Tibial nerve (tissue), 4 donors: ENCODE measurements at regions not wholly inside any gene's neighbourhood (a gene's known extent, or its start where the extent isn't known, plus 50 kb on each side); places are given as distances from the start of the nearest gene placed in this dataset.

Experiments
- DNase-seq, 2 donors: peaks; one replicate each; pipeline ENCODE4 v3.0.0-alpha.2; 2019; ENCODE audit warnings: low spot score in 2 of 2
- H3K27ac ChIP-seq, 4 donors: fragments of 200-600 bp; sonication (generic) in 3 of 4; one replicate each; pipeline ENCODE4 v1.5.1; 2017 to 2019; ENCODE audit warnings: mild to moderate bottlenecking in 1 of 4
- H3K27me3 ChIP-seq, 2 donors: fragments of 200-600 bp; sonication (generic) in 1 of 2; one replicate each; pipeline versions ENCODE4 v1.5.1 to v1.6.0; 2017 to 2019
- H3K36me3 ChIP-seq, 3 donors: fragments of 200-600 bp; sonication (generic); one replicate each; pipeline ENCODE4 v1.5.1; 2018 to 2019
- H3K4me1 ChIP-seq, 4 donors: fragments of 200-600 bp; sonication (generic) in 3 of 4; one replicate each; pipeline ENCODE4 v1.5.1; 2017 to 2019
- H3K4me3 ChIP-seq, 4 donors: fragments of 200-600 bp; sonication (generic) in 3 of 4; one replicate each; pipeline ENCODE4 v1.5.1; 2017 to 2019; ENCODE audit warnings: mild to moderate bottlenecking in 1 of 4, moderate library complexity in 1 of 4
- H3K9me3 ChIP-seq, 4 donors: fragments of 200-600 bp; sonication (generic) in 3 of 4; one replicate each; pipeline ENCODE4 v1.5.1; 2017 to 2019
- CTCF ChIP-seq, 5 experiments: fragments of 200-600 bp in 3 of 5; fragments of 450-650 bp in 2 of 5; sonication (generic) in 3 of 5; IDR thresholded peaks; one replicate each; pipeline ENCODE4 v1.5.1; 2016 to 2019; ENCODE audit warnings: antibody characterized with exemption in 5 of 5, mild to moderate bottlenecking in 3 of 5, moderate library complexity in 2 of 5
- EP300 ChIP-seq, 2 donors: sonication (generic); formaldehyde crosslinking; IDR thresholded peaks; one replicate each; pipeline ENCODE4 v1.6.1; 2017; ENCODE audit warnings: antibody characterized with exemption in 2 of 2, mild to moderate bottlenecking in 1 of 2
- POLR2A ChIP-seq, 2 donors: fragments of 450-650 bp; IDR thresholded peaks; one replicate each; pipeline ENCODE4 v1.6.1; 2017; ENCODE audit warnings: antibody characterized with exemption in 2 of 2, mild to moderate bottlenecking in 2 of 2, moderate library complexity in 2 of 2
- WGBS, 2 donors: methylation state at CpG; one replicate each; pipeline ENCODE4 v1.1.5; 2018; 5-methylcytosine and 5-hydroxymethylcytosine counted together

GRCh38 chr12:107543841-107544240, 141.8 kb upstream of the PWP1 start:
- Histone ChIP-seq H3K4me3 (no peak overlapping the region), H3K9me3 (peaks cover 0 to 7% (median 0%) of the 10 kb centered on the region in 4 donors), H3K27me3 (no peaks in the 10 kb centered on the region), H3K36me3 (no peaks in the 10 kb centered on the region), H3K27ac (no peak overlapping the region), H3K4me1 (no peaks in the 10 kb centered on the region)
- TF ChIP-seq EP300 (IDR thresholded peaks at IDR 0.05) (no peak), POLR2A (IDR thresholded peaks at IDR 0.05) (no peak), CTCF (IDR thresholded peaks at IDR 0.05) (no peak)
- no peak for DNase-seq
- 67 to 87% methylated on average over 1 to 4 of the region's 4 CpGs for WGBS, 2 donors

- DNase-seq = no peak
- no peak for TF ChIP-seq POLR2A (IDR thresholded peaks at IDR 0.05)
- TF ChIP-seq CTCF (IDR thresholded peaks at IDR 0.05) = no peak
- no peak for TF ChIP-seq EP300 (IDR thresholded peaks at IDR 0.05)
- Histone ChIP-seq H3K4me3 (no peak overlapping the region), H3K9me3 (peaks cover 0 to 14% (median 0%) of the 10 kb centered on the region in 4 donors), H3K27me3 (no peaks in the 10 kb centered on the region), H3K36me3 (no peaks in the 10 kb centered on the region), H3K4me1 (no peaks in the 10 kb centered on the region), H3K27ac (no peak overlapping the region)
- WGBS, 2 donors = 54 to 64% methylated on average over 2 of the region's 2 CpGs
Observed at GRCh38 chr12:107544937-107545336, 140.7 kb upstream of the PWP1 start.

DNA sequence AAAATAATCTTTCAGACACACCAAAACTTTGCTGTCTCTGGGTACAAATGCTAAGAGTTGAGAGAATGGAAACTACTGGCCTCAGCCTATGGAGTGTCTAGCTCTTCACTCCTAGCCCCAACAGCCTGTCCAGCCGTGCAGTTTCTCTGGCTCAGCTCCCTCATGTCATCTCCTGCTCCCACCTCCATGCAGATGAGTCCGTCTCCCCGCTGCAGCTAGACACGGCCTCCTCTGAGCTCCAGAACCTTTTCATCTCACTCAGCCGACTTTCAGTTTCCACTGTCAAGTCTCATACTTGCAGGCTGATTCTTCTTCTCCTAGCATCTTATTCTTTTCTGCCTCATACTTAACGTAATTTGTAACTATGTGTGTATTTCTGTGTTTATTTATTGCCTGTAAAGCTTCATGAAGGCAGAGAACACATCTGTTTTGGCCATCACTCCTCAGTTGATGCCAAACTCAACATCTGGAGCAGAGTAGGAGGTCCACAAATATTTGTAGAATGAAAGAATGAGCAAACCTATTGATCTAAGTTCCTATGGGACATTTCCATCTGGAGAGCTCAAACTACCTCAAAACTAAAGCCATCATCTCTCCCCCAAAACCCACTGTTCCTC, 139.8 kb upstream of the PWP1 start:
- Histone ChIP-seq H3K27ac (no peak overlapping the region), H3K9me3 (peaks cover 0 to 16% (median 0%) of the 10 kb centered on the region in 4 donors), H3K36me3 (no peaks in the 10 kb centered on the region), H3K4me3 (no peak overlapping the region), H3K4me1 (no peaks in the 10 kb centered on the region), H3K27me3 (no peaks in the 10 kb centered on the region)
- TF ChIP-seq EP300 (IDR thresholded peaks at IDR 0.05) = peak in 1 of 2 donors; percentile 42
- TF ChIP-seq POLR2A (IDR thresholded peaks at IDR 0.05) = no peak
- DNase-seq = no peak
- WGBS, 2 donors = 42 to 59% methylated on average over 6 of the region's 6 CpGs

DNA sequence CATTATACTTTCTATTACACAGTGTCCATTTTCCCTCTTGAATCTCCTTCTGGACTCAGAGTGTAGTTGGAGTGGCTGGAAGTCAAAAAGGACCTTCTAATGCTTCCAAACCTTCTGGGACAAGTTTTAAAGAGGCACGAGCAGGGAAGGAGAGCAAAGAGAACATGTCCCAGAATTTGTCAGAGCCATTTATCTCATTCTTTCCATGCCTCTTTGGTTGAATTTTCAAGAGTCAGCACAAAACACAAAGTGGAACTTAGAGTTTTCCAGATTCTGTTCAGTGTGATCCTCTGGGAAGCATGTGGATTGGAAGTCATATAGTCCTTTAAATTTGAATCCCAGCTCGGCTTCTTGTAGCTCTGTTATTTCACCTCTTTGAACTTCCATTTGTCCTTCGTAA, 138.2 kb upstream of the PWP1 start:
- Histone ChIP-seq H3K27ac (no peak overlapping the region), H3K4me3 (no peak overlapping the region), H3K27me3 (no peaks in the 10 kb centered on the region), H3K36me3 (no peaks in the 10 kb centered on the region), H3K9me3 (peaks cover 0 to 16% (median 0%) of the 10 kb centered on the region in 4 donors), H3K4me1 (no peaks in the 10 kb centered on the region)
- WGBS, 2 donors = 80 to 82% methylated on average over 3 of the region's 3 CpGs
- TF ChIP-seq POLR2A (IDR thresholded peaks at IDR 0.05) = no peak
- TF ChIP-seq CTCF (IDR thresholded peaks at IDR 0.05) = no peak
- TF ChIP-seq EP300 (IDR thresholded peaks at IDR 0.05) = no peak
- DNase-seq = no peak

DNA sequence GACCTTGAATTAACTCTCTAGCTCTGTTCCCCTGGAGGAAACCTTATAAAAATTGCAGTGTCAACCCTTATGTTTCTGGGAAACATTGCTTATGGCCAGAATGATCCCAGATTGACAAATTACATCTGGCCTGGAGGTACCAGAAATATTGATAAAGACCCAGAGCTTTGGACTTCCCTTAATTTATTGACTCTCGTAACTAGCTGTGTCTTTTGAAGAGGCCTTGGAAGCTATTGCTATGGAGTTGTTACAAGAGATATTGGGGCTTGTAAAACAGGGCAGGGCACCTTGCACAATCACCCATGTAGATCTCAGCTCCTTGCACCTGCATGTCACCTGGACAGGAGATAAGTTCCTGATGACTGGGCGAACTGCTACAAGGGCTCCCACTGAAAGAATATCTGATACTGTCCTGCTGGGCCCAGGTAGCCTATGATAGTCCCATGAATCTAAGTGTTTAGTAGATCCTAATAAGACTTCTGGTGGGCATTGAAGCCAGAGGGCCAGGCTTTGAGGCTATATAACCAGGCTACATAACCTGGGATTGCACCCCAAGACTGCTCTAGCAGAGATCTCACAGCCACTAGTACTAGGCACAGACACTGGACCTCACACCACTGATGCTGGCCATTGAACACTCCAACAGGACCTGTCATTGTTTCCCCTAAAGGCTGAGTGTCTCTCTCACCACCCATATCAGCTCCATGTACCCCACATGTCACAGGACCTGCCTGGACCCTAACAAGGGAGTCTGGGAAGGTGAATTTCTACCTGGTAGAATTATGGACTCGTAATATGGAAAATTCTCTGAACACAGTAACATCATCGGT, 135.7 kb upstream of the PWP1 start:
- Histone ChIP-seq H3K27ac (no peak overlapping the region), H3K36me3 (no peaks in the 10 kb centered on the region), H3K4me3 (no peak overlapping the region), H3K4me1 (no peaks in the 10 kb centered on the region), H3K27me3 (no peaks in the 10 kb centered on the region), H3K9me3 (peaks cover 0 to 16% (median 0%) of the 10 kb centered on the region in 4 donors)
- DNase-seq = no peak
- no peak for TF ChIP-seq POLR2A (IDR thresholded peaks at IDR 0.05)
- no peak for TF ChIP-seq EP300 (IDR thresholded peaks at IDR 0.05)
- no peak for TF ChIP-seq CTCF (IDR thresholded peaks at IDR 0.05)
- 87 to 93% methylated on average over 4 of the region's 4 CpGs for WGBS, 2 donors
